SK-N-MC (cell line): ENCODE measurements at regions not wholly inside any gene's neighbourhood (a gene's known extent, or its start where the extent isn't known, plus 50 kb on each side); places are given as distances from the start of the nearest gene placed in this dataset.

Source experiments
- DNase-seq: peaks from one replicate; pipeline ENCODE4 v3.0.0-alpha.2; 2011; ENCODE audit warnings: low read depth, low spot score
- H3K27ac ChIP-seq: fragments of 200-600 bp; sonication (generic); 2 replicates; pipeline ENCODE4 v1.5.1; 2016; ENCODE audit warnings: mixed run types
- H3K36me3 ChIP-seq: fragments of 200-600 bp; sonication (generic); 2 replicates; pipeline ENCODE4 v1.6.1; 2017; ENCODE audit warnings: antibody characterized with exemption, low read length, mixed read lengths; ENCODE audit not compliant: insufficient read depth
- H3K4me3 ChIP-seq: fragments of 200-600 bp; sonication (generic); 2 replicates; pipeline ENCODE4 v1.5.1; 2016
- H3K9ac ChIP-seq: fragments of 200-600 bp; sonication (generic); 2 replicates; pipeline ENCODE4 v1.8.0; 2017; ENCODE audit warnings: mixed run types, mixed read lengths; ENCODE audit not compliant: insufficient read length
- H3K9me3 ChIP-seq: fragments of 200-600 bp; sonication (generic); 2 replicates; pipeline ENCODE4 v1.6.1; 2017; ENCODE audit warnings: low read depth, mild to moderate bottlenecking, antibody characterized with exemption, low read length, moderate library complexity, mixed read lengths
- EZH2 ChIP-seq: fragments of 200-600 bp; sonication (generic); IDR thresholded peaks from one replicate; pipeline ENCODE4 v1.6.1; 2017; ENCODE audit warnings: antibody characterized with exemption
- FOXP2 ChIP-seq: optimal IDR thresholded peaks from 2 replicates; pipeline ENCODE3; 2011; ENCODE audit warnings: mild to moderate bottlenecking, moderate library complexity; ENCODE audit not compliant: insufficient read depth; ENCODE audit errors: extremely low read length, control extremely low read depth
- POLR2AphosphoS5 ChIP-seq: IDR thresholded peaks from 2 replicates; pipeline ENCODE4 v1.6.1; 2012; ENCODE audit warnings: mild to moderate bottlenecking, low read depth, low read length, borderline replicate concordance

- Histone ChIP-seq H3K9ac (no peak overlapping the region), H3K27ac (no peak overlapping the region), H3K4me3 (no peak overlapping the region), H3K36me3 (peaks cover 6% of the 10 kb centered on the region; the same call in 1 of the 2 replicates), H3K9me3 (no peaks in the 10 kb centered on the region)
- TF ChIP-seq EZH2 = no peak
- TF ChIP-seq FOXP2 = no peak
- TF ChIP-seq POLR2AphosphoS5 = no peak
- DNase-seq = no peak
These were observed 68.1 kb downstream of the NCOR2 start for GRCh38 chr12:124499190-124499753.

GRCh38 chr12:124498275-124499189 is 68.9 kb downstream of the NCOR2 start:
- Histone ChIP-seq H3K9me3 (no peaks in the 10 kb centered on the region), H3K9ac (no peak overlapping the region), H3K4me3 (no peak overlapping the region), H3K36me3 (peaks cover 11% of the 10 kb centered on the region; the same call in 1 of the 2 replicates), H3K27ac (no peak overlapping the region)
- no peak for DNase-seq
- TF ChIP-seq EZH2 (no peak), FOXP2 (no peak), POLR2AphosphoS5 (no peak)

- Histone ChIP-seq H3K9me3 (no peaks in the 10 kb centered on the region), H3K27ac (no peak overlapping the region), H3K9ac (no peak overlapping the region), H3K4me3 (no peak overlapping the region), H3K36me3 (peaks cover 13% of the 10 kb centered on the region; the same call in 1 of the 2 replicates)
- TF ChIP-seq FOXP2 = no peak
- TF ChIP-seq EZH2 = no peak
- TF ChIP-seq POLR2AphosphoS5 = no peak
- no peak for DNase-seq
These were observed 69.8 kb downstream of the NCOR2 start for GRCh38 chr12:124497658-124498057.

- no peak overlapping the region for H3K4me3 ChIP-seq
- peaks cover 13% of the 10 kb centered on the region; the same call in 1 of the 2 replicates for H3K36me3 ChIP-seq
- H3K27ac ChIP-seq = no peak overlapping the region
- H3K9me3 ChIP-seq = no peaks in the 10 kb centered on the region
- no peak for DNase-seq
- TF ChIP-seq POLR2AphosphoS5 = no peak
- no peak for TF ChIP-seq FOXP2
- TF ChIP-seq EZH2 = no peak
- H3K9ac ChIP-seq = no peak overlapping the region
These were observed 70.4 kb downstream of the NCOR2 start for GRCh38 chr12:124497039-124497438.

GRCh38 chr12:124496584-124496983 is 70.8 kb downstream of the NCOR2 start:
- H3K9ac ChIP-seq = no peak overlapping the region

GRCh38 chr12:124495194-124495983 is 72.0 kb downstream of the NCOR2 start:
- no peak for DNase-seq
- Histone ChIP-seq H3K27ac (no peak overlapping the region), H3K4me3 (no peak overlapping the region), H3K9ac (no peak overlapping the region), H3K36me3 (peaks cover 13% of the 10 kb centered on the region; the same call in 1 of the 2 replicates), H3K9me3 (no peaks in the 10 kb centered on the region)
- no peak for TF ChIP-seq POLR2AphosphoS5
- TF ChIP-seq FOXP2 = no peak

More at GRCh38 chr12:124496584-124496983, 70.8 kb downstream of the NCOR2 start:
- Histone ChIP-seq H3K36me3 (peaks cover 13% of the 10 kb centered on the region; the same call in 1 of the 2 replicates), H3K9me3 (no peaks in the 10 kb centered on the region), H3K27ac (no peak overlapping the region), H3K4me3 (no peak overlapping the region)
- no peak for TF ChIP-seq FOXP2
- TF ChIP-seq POLR2AphosphoS5 = no peak
- TF ChIP-seq EZH2 = no peak
- DNase-seq = no peak

GRCh38 chr12:124494751-124495129 is 72.7 kb downstream of the NCOR2 start:
- Histone ChIP-seq H3K9me3 (no peaks in the 10 kb centered on the region), H3K27ac (no peak overlapping the region), H3K36me3 (peaks cover 13% of the 10 kb centered on the region; the same call in 1 of the 2 replicates), H3K4me3 (no peak overlapping the region), H3K9ac (no peak overlapping the region)
- TF ChIP-seq EZH2 (no peak), FOXP2 (no peak)
- DNase-seq = no peak
